ENCODE measurements at regions not wholly inside any gene's neighbourhood (a gene's known extent, or its start where the extent isn't known, plus 50 kb on each side); places are given as distances from the start of the nearest gene placed in this dataset.

GRCh38 chr4:182103614-182104319, 139.4 kb upstream of the TENM3 start:
- H3K27ac Mint-ChIP-seq (ENCODE audit: unreplicated experiment) = no peak overlapping the region
- TF ChIP-seq CTCF (IDR thresholded peaks at IDR 0.05) = no peak
- no peaks in the 10 kb centered on the region for H3K36me3 Mint-ChIP-seq (ENCODE audit: unreplicated experiment)

GRCh38 chr4:182105416-182105815, 137.8 kb upstream of the TENM3 start:
- no peak for TF ChIP-seq CTCF (IDR thresholded peaks at IDR 0.05)
- peaks cover 2% of the 10 kb centered on the region for H3K36me3 Mint-ChIP-seq (ENCODE audit: unreplicated experiment)
- H3K27ac Mint-ChIP-seq (ENCODE audit: unreplicated experiment) = no peak overlapping the region
- no peaks in the 10 kb centered on the region for H3K4me1 Mint-ChIP-seq (ENCODE audit: unreplicated experiment)
- H3K9me3 Mint-ChIP-seq (ENCODE audit: unreplicated experiment) = no peaks in the 10 kb centered on the region
- no peaks in the 10 kb centered on the region for H3K27me3 Mint-ChIP-seq (ENCODE audit: unreplicated experiment)
- no peak for DNase-seq (ENCODE audit: extremely low spot score, unreplicated experiment)
- no peak overlapping the region for H3K4me3 Mint-ChIP-seq (ENCODE audit: unreplicated experiment)

More at GRCh38 chr4:182103614-182104319, 139.4 kb upstream of the TENM3 start:
- no peaks in the 10 kb centered on the region for H3K9me3 Mint-ChIP-seq (ENCODE audit: unreplicated experiment)
- DNase-seq (ENCODE audit: extremely low spot score, unreplicated experiment) = no peak
- no peaks in the 10 kb centered on the region for H3K4me1 Mint-ChIP-seq (ENCODE audit: unreplicated experiment)
- no peak overlapping the region for H3K4me3 Mint-ChIP-seq (ENCODE audit: unreplicated experiment)
- H3K27me3 Mint-ChIP-seq (ENCODE audit: unreplicated experiment) = no peaks in the 10 kb centered on the region

GRCh38 chr4:182107931-182108330, 135.3 kb upstream of the TENM3 start:
- no peak for TF ChIP-seq CTCF (IDR thresholded peaks at IDR 0.05)
- Mint-ChIP-seq H3K27ac (ENCODE audit: unreplicated experiment) (no peak overlapping the region), H3K4me3 (ENCODE audit: unreplicated experiment) (no peak overlapping the region), H3K27me3 (ENCODE audit: unreplicated experiment) (no peaks in the 10 kb centered on the region), H3K4me1 (ENCODE audit: unreplicated experiment) (no peaks in the 10 kb centered on the region), H3K9me3 (ENCODE audit: unreplicated experiment) (no peaks in the 10 kb centered on the region), H3K36me3 (ENCODE audit: unreplicated experiment) (peaks cover 2% of the 10 kb centered on the region)
- DNase-seq (ENCODE audit: extremely low spot score, unreplicated experiment) = no peak

GRCh38 chr4:182111586-182111985, 131.6 kb upstream of the TENM3 start:
- peaks cover 2% of the 10 kb centered on the region for H3K36me3 Mint-ChIP-seq (ENCODE audit: unreplicated experiment)
- no peaks in the 10 kb centered on the region for H3K27me3 Mint-ChIP-seq (ENCODE audit: unreplicated experiment)
- H3K4me3 Mint-ChIP-seq (ENCODE audit: unreplicated experiment) = no peak overlapping the region
- DNase-seq (ENCODE audit: extremely low spot score, unreplicated experiment) = no peak
- H3K27ac Mint-ChIP-seq (ENCODE audit: unreplicated experiment) = no peak overlapping the region
- peaks cover 8% of the 10 kb centered on the region for H3K9me3 Mint-ChIP-seq (ENCODE audit: unreplicated experiment)
- H3K4me1 Mint-ChIP-seq (ENCODE audit: unreplicated experiment) = no peaks in the 10 kb centered on the region
- no peak for TF ChIP-seq CTCF (IDR thresholded peaks at IDR 0.05)

- no peak overlapping the region for H3K27ac Mint-ChIP-seq (ENCODE audit: unreplicated experiment)
- H3K27me3 Mint-ChIP-seq (ENCODE audit: unreplicated experiment) = no peaks in the 10 kb centered on the region
- TF ChIP-seq CTCF (IDR thresholded peaks at IDR 0.05) = no peak
- no peak overlapping the region for H3K4me3 Mint-ChIP-seq (ENCODE audit: unreplicated experiment)
- DNase-seq (ENCODE audit: extremely low spot score, unreplicated experiment) = no peak
- peaks cover 20% of the 10 kb centered on the region for H3K9me3 Mint-ChIP-seq (ENCODE audit: unreplicated experiment)
- peaks cover 2% of the 10 kb centered on the region for H3K36me3 Mint-ChIP-seq (ENCODE audit: unreplicated experiment)
- H3K4me1 Mint-ChIP-seq (ENCODE audit: unreplicated experiment) = no peaks in the 10 kb centered on the region
These were observed 129.4 kb upstream of the TENM3 start for GRCh38 chr4:182113779-182114178.

Data from osteocyte (in vitro differentiated cells).